ENCODE measurements at regions not wholly inside any gene's neighbourhood (a gene's known extent, or its start where the extent isn't known, plus 50 kb on each side); places are given as distances from the start of the nearest gene placed in this dataset.

DNA sequence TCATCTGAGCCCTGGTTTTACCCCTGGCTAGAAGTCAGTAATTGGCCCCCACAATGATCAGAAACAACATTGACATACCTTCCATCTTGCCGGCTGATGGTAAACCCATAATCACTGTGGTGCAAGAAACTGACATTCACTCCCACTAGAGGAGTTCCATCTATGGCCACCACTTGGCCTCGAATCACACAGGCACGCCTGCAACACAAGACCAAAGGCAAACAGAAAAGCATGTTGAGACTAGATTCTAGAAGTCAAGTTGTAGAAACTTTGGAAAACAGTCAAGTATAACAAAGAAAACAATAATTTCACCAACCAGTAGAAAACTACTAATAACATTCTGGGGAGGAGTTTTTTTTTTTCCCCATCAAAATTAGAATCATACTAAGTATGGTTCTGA lies 183.4 kb downstream of the SH2D1A start:
- RAD21 ChIA-PET (ENCODE audit: low non-redundant PET in 1 of 2, low total read pairs in 2 of 2, uncharacterized antibody in 2 of 2, unreplicated experiment in 2 of 2): no interaction called here
- DNase-seq (ENCODE audit: low read depth, low spot score): no peak
- intact Hi-C loops (cut with micrococcal nuclease): no loop called here
- H3K36me3 ChIP-seq (ENCODE audit: control insufficient read depth in 1 of 2, insufficient read depth in 2 of 2, low read length in 2 of 2): no peaks in the 10 kb centered on the region
- H4K20me1 ChIP-seq (ENCODE audit: insufficient read depth): no peaks in the 10 kb centered on the region
- H3K4me3 ChIP-seq (replicated peaks in 1 of 2; ENCODE audit: low read depth in 1 of 2, low read length in 2 of 2): no peak overlapping the region
- POLR2A ChIA-PET: no interaction called here
- no peak overlapping the region for H2AFZ ChIP-seq (ENCODE audit: low read depth, low read length, poor library complexity, severe bottlenecking)
- H3K27ac ChIP-seq (ENCODE audit: low read depth, low read length): no peak overlapping the region
- no peaks in the 10 kb centered on the region for H3K9me2 ChIP-seq (ENCODE audit: insufficient read depth)
- H3K9ac ChIP-seq (ENCODE audit: low read length): no peak overlapping the region
- H3K27me3 ChIP-seq (ENCODE audit: insufficient read depth, low read length): no peaks in the 10 kb centered on the region
- H3K9me3 ChIP-seq (ENCODE audit: control insufficient read depth in 1 of 2, insufficient read depth in 1 of 2, low read depth in 1 of 2, low read length in 2 of 2): no peaks in the 10 kb centered on the region
- H3K79me2 ChIP-seq (ENCODE audit: insufficient read depth, low read length): no peaks in the 10 kb centered on the region
- TF ChIP-seq, protein P1, sequence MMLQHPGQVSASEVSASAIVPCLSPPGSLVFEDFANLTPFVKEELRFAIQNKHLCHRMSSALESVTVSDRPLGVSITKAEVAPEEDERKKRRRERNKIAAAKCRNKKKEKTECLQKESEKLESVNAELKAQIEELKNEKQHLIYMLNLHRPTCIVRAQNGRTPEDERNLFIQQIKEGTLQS (IDR thresholded peaks at IDR 0.05): no peak
- no peak for TF ChIP-seq SIN3A (IDR thresholded peaks at IDR 0.05; ENCODE audit: low read depth)
- TF ChIP-seq, protein P2, sequence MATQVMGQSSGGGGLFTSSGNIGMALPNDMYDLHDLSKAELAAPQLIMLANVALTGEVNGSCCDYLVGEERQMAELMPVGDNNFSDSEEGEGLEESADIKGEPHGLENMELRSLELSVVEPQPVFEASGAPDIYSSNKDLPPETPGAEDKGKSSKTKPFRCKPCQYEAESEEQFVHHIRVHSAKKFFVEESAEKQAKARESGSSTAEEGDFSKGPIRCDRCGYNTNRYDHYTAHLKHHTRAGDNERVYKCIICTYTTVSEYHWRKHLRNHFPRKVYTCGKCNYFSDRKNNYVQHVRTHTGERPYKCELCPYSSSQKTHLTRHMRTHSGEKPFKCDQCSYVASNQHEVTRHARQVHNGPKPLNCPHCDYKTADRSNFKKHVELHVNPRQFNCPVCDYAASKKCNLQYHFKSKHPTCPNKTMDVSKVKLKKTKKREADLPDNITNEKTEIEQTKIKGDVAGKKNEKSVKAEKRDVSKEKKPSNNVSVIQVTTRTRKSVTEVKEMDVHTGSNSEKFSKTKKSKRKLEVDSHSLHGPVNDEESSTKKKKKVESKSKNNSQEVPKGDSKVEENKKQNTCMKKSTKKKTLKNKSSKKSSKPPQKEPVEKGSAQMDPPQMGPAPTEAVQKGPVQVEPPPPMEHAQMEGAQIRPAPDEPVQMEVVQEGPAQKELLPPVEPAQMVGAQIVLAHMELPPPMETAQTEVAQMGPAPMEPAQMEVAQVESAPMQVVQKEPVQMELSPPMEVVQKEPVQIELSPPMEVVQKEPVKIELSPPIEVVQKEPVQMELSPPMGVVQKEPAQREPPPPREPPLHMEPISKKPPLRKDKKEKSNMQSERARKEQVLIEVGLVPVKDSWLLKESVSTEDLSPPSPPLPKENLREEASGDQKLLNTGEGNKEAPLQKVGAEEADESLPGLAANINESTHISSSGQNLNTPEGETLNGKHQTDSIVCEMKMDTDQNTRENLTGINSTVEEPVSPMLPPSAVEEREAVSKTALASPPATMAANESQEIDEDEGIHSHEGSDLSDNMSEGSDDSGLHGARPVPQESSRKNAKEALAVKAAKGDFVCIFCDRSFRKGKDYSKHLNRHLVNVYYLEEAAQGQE (IDR thresholded peaks at IDR 0.05; ENCODE audit: low read depth): no peak
- no peak for TF ChIP-seq SP1 (IDR thresholded peaks at IDR 0.05; ENCODE audit: low read depth)
- no peak for TF ChIP-seq FOSL1 (IDR thresholded peaks at IDR 0.05; ENCODE audit: low read depth)
- CTCF ChIA-PET: no interaction called here
- no peaks in the 10 kb centered on the region for H3K4me1 ChIP-seq (ENCODE audit: control insufficient read depth in 1 of 2, insufficient read depth in 2 of 2, low read length in 2 of 2)
- no TSS peak for BruUV-seq (replicated peaks)
- no peak overlapping the region for H3K4me2 ChIP-seq (ENCODE audit: low read length)
- ATAC-seq: no peak

GRCh38 chrX:124530803-124531202 lies 184.4 kb downstream of the SH2D1A start:
- ATAC-seq (no peak), DNase-seq (ENCODE audit: low read depth, low spot score) (no peak)
- RAD21 ChIA-PET (ENCODE audit: low non-redundant PET in 1 of 2, low total read pairs in 2 of 2, uncharacterized antibody in 2 of 2, unreplicated experiment in 2 of 2): no interaction called here
- Histone ChIP-seq H3K9me2 (ENCODE audit: insufficient read depth) (no peaks in the 10 kb centered on the region), H3K27ac (ENCODE audit: low read depth, low read length) (no peak overlapping the region), H3K36me3 (ENCODE audit: control insufficient read depth in 1 of 2, insufficient read depth in 2 of 2, low read length in 2 of 2) (no peaks in the 10 kb centered on the region), H2AFZ (ENCODE audit: low read depth, low read length, poor library complexity, severe bottlenecking) (no peak overlapping the region), H3K9me3 (ENCODE audit: control insufficient read depth in 1 of 2, insufficient read depth in 1 of 2, low read depth in 1 of 2, low read length in 2 of 2) (no peaks in the 10 kb centered on the region), H3K79me2 (ENCODE audit: insufficient read depth, low read length) (no peaks in the 10 kb centered on the region), H3K4me3 (replicated peaks in 1 of 2; ENCODE audit: low read depth in 1 of 2, low read length in 2 of 2) (no peak overlapping the region), H3K4me1 (ENCODE audit: control insufficient read depth in 1 of 2, insufficient read depth in 2 of 2, low read length in 2 of 2) (no peaks in the 10 kb centered on the region), H3K27me3 (ENCODE audit: insufficient read depth, low read length) (no peaks in the 10 kb centered on the region), H3K9ac (ENCODE audit: low read length) (no peak overlapping the region), H3K4me2 (ENCODE audit: low read length) (no peak overlapping the region), H4K20me1 (ENCODE audit: insufficient read depth) (no peaks in the 10 kb centered on the region)
- intact Hi-C loops (cut with micrococcal nuclease): no loop called here
- POLR2A ChIA-PET: no interaction called here
- no TSS peak for BruUV-seq (replicated peaks)
- CTCF ChIA-PET: no interaction called here
- no peak for TF ChIP-seq ZNF274 (IDR thresholded peaks at IDR 0.05; ENCODE audit: low read depth, low read length)
- no peak for TF ChIP-seq SRF (IDR thresholded peaks at IDR 0.05; ENCODE audit: low read depth)
- TF ChIP-seq FOSL1 (IDR thresholded peaks at IDR 0.05; ENCODE audit: low read depth): no peak
- TF ChIP-seq EGR1 (IDR thresholded peaks at IDR 0.05; ENCODE audit: low read depth): no peak
- no peak for TF ChIP-seq CBX3 (IDR thresholded peaks at IDR 0.05; ENCODE audit: low read depth)
- TF ChIP-seq CTCF (IDR thresholded peaks at IDR 0.05 in 2 of 3, conservative IDR thresholded peaks at IDR 0.05 in 1 of 3; ENCODE audit: borderline replicate concordance in 1 of 3, insufficient read depth in 1 of 3, low read depth in 2 of 3, low read length in 2 of 3): no peak
- TF ChIP-seq POLR2A (IDR thresholded peaks at IDR 0.05; ENCODE audit: borderline replicate concordance, extremely low read depth, insufficient read depth, insufficient read length): no peak
- no peak for TF ChIP-seq RAD21 (IDR thresholded peaks at IDR 0.05; ENCODE audit: low read depth)
- no peak for TF ChIP-seq JUND (IDR thresholded peaks at IDR 0.05)
- TF ChIP-seq, protein P2 (IDR thresholded peaks at IDR 0.05; ENCODE audit: low read depth): no peak

Measured in HCT116 (cell line).